Nephron (organoid): ENCODE measurements at regions not wholly inside any gene's neighbourhood (a gene's known extent, or its start where the extent isn't known, plus 50 kb on each side); places are given as distances from the start of the nearest gene placed in this dataset.

ENCODE experiments used
- H3K27ac Mint-ChIP-seq, 3 experiments: 2 replicates each; pipeline ENCODE4 v1.8.0; 2020; ENCODE audit warnings: mixed read lengths in 3 of 3, mild to moderate bottlenecking in 2 of 3, moderate library complexity in 1 of 3
- H3K27me3 Mint-ChIP-seq: 2 replicates; pipeline ENCODE4 v1.8.0; 2021; ENCODE audit warnings: low read depth, mild to moderate bottlenecking, moderate library complexity, mixed read lengths
- H3K36me3 Mint-ChIP-seq: 2 replicates; pipeline ENCODE4 v1.8.0; 2020; ENCODE audit warnings: low read depth, mixed read lengths
- H3K4me1 Mint-ChIP-seq: 2 replicates; pipeline ENCODE4 v1.8.0; 2020; ENCODE audit warnings: mixed read lengths
- H3K4me3 Mint-ChIP-seq, 3 experiments: 2 replicates each; pipeline ENCODE4 v1.8.0; 2020; ENCODE audit warnings: mild to moderate bottlenecking in 3 of 3, mixed read lengths in 3 of 3, moderate library complexity in 2 of 3
- H3K9me3 Mint-ChIP-seq: 2 replicates; pipeline ENCODE4 v1.8.0; 2020; ENCODE audit warnings: mixed read lengths
- TF ChIP-seq, protein P1 (sequence below), 3 experiments: fragments of 200-600 bp; sonication (generic); IDR thresholded peaks; one replicate each; pipeline ENCODE4 v1.5.0; 2021; ENCODE audit warnings: antibody characterized with exemption in 3 of 3; ENCODE audit not compliant: unreplicated experiment in 3 of 3

DNA sequence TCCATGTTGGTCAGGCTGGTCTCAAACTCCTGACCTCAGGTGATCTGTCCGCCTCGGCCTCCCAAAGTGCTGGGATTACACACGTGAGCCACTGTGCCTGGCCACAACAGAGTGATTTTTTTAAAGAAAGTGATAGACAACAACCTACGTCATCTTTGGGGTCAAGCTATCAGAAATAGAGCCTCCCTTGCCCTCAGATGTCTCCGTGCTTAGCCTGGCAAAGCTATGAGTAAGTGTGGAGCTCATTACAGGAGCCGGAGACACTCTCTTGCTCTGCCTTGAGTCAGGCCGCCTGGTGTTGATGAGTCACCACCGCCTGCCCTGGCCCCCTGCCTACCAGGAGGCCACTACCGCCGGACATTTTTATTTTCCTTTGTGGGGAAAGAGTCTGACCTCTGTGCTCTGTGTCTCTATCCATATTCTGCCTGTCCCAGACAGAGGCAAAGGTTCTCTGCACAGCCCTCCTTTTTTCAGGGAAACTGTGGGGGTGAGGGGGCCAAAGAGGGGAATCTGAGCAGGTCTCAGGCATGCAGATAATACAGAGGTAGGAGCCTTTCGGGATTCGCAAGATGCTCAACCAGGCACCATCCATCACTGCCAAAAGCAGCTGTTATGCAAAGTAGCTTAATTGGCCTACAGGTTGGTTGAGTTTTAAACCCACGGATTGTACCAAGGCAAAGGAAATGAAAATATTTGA is 123.7 kb upstream of the CPEB4 start:
- Mint-ChIP-seq H3K36me3 (no peaks in the 10 kb centered on the region), H3K4me3 (peak overlapping the region in 1 of 3 experiments; percentile 20), H3K27me3 (peaks cover 16% of the 10 kb centered on the region), H3K4me1 (peaks cover 38% of the 10 kb centered on the region), H3K27ac (peak overlapping the region; percentile 63 to 94 (median 86)), H3K9me3 (no peaks in the 10 kb centered on the region)
- TF ChIP-seq, protein P1, sequence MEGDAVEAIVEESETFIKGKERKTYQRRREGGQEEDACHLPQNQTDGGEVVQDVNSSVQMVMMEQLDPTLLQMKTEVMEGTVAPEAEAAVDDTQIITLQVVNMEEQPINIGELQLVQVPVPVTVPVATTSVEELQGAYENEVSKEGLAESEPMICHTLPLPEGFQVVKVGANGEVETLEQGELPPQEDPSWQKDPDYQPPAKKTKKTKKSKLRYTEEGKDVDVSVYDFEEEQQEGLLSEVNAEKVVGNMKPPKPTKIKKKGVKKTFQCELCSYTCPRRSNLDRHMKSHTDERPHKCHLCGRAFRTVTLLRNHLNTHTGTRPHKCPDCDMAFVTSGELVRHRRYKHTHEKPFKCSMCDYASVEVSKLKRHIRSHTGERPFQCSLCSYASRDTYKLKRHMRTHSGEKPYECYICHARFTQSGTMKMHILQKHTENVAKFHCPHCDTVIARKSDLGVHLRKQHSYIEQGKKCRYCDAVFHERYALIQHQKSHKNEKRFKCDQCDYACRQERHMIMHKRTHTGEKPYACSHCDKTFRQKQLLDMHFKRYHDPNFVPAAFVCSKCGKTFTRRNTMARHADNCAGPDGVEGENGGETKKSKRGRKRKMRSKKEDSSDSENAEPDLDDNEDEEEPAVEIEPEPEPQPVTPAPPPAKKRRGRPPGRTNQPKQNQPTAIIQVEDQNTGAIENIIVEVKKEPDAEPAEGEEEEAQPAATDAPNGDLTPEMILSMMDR (IDR thresholded peaks at IDR 0.05; ENCODE audit: unreplicated experiment in 3 of 3), result no peak

DNA sequence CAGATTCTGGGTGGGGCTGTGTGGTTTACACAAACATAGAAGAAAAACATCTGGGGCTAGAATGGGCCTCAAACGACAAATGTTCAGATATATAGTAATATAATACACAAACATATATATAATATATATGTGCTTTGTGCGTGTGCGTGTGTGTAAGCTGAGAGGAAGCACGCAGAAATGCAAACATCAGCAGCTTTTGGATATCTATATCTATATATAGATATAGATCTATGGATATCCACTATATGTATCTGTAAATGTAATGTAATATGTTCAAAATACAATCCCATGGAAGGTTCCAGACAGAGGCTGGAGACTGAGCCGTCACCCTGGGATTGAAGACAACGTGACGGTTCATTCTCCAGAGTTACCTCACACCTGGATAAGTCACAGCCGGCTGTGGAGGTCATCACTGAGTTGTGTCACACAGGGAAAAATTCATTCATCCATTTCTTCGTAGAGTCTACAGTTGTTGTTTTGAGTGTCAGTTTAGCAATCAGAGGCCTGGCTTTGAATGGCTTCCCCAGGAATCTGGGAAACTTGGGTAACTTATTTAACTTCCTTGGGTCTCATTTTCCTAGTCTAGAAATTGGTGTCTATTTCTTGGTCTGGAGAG is 123.0 kb upstream of the CPEB4 start:
- Mint-ChIP-seq H3K4me3 (no peak overlapping the region), H3K9me3 (no peaks in the 10 kb centered on the region), H3K27ac (peak overlapping the region; percentile 63 to 94 (median 86)), H3K36me3 (no peaks in the 10 kb centered on the region), H3K4me1 (peaks cover 38% of the 10 kb centered on the region), H3K27me3 (peaks cover 20% of the 10 kb centered on the region)
- TF ChIP-seq, protein P1 (IDR thresholded peaks at IDR 0.05; ENCODE audit: unreplicated experiment in 3 of 3), result no peak

DNA sequence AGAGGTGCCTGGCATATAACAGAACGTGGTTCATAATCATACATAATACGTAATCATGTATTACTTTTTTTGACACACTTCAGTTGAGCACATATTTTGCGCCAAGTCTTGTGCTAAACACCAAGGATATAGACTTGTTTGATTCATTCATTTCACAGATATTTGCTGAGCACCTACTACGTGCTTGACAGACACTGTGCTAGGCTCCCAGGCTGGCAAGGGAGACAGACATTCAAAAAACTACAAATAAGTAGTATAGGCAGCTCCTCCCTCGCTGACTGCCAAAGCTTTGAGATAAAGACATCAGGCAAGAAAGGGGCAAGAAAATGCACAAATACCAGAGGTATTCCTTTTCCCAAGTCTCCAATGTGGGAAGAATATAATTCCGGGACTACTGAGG is 122.5 kb upstream of the CPEB4 start:
- Mint-ChIP-seq H3K36me3 (no peaks in the 10 kb centered on the region), H3K4me3 (no peak overlapping the region), H3K4me1 (peaks cover 38% of the 10 kb centered on the region), H3K27me3 (peaks cover 20% of the 10 kb centered on the region), H3K27ac (peak overlapping the region; percentile 55 to 94 (median 67)), H3K9me3 (no peaks in the 10 kb centered on the region)
- TF ChIP-seq, protein P1 (IDR thresholded peaks at IDR 0.05; ENCODE audit: unreplicated experiment in 3 of 3), result no peak

DNA sequence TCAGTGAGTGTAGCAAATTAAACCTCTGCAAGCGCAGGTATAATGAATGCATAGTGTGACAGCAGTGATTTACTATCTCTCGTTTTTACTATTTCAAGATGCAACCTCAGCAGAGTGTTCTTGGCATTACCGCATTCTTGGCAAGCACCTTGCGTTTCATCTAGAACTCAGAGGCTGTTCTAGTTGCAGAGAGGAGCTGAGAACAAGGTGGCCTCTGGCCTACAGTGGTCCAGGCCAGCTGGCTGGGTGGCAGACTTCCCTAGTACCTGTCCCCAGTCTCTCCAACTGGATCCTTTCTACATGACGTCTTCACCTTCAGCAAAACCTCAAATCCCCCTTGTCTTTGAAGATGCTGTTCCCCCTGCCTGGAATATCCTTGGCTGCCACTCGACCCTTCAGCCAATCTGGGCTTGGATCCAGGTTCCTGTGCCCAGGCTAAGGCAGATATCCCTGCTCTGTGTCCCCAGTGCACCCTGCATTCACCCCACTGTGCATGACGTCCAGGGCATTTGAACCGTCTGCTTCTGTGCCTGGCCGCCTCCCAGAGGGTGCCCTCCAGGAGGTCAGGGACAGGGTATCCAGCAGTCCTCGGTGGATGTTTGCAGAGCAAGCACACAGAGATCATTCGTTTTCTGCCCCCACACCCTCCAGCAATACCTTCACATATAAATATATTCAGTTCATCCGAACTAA is 120.4 kb upstream of the CPEB4 start:
- Mint-ChIP-seq H3K27me3 (peaks cover 14% of the 10 kb centered on the region), H3K4me1 (peaks cover 43% of the 10 kb centered on the region), H3K27ac (peak overlapping the region in 2 of 3 experiments; percentile 48 to 56), H3K4me3 (no peak overlapping the region), H3K9me3 (no peaks in the 10 kb centered on the region), H3K36me3 (no peaks in the 10 kb centered on the region)
- TF ChIP-seq, protein P1 (IDR thresholded peaks at IDR 0.05; ENCODE audit: unreplicated experiment in 3 of 3), result no peak

DNA sequence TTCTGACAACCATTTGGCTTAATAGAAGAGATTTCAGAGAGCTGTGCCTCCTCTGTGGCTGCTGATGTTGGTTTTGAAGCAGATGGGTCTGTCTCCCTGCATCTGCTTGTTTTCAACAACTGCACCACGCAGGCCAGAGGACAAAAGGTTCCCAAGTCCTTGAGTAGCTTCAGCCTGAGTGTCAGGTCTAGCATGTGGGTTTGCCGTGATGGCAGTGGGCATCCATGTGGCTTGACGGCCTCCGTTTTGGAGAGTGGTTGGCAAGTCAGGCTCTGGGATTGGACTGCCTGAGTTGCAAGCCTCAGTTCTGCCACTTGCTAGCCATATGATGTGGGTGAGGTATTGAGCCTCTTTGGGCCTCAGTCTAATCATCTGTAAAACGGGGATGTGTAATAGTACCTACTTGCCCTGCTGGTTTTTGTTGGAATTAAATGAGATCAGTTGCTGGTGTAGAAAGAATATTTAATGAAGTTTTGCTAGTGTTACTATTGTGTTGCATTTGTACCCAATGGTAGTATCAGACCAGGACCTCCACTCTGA is 119.8 kb upstream of the CPEB4 start:
- no peak overlapping the region for H3K4me3 Mint-ChIP-seq
- H3K4me1 Mint-ChIP-seq, result peaks cover 38% of the 10 kb centered on the region
- peak overlapping the region in 1 of 3 experiments; percentile 48 for H3K27ac Mint-ChIP-seq
- peaks cover 17% of the 10 kb centered on the region for H3K27me3 Mint-ChIP-seq
- TF ChIP-seq, protein P1 (IDR thresholded peaks at IDR 0.05; ENCODE audit: unreplicated experiment in 3 of 3), result no peak
- no peaks in the 10 kb centered on the region for H3K36me3 Mint-ChIP-seq
- H3K9me3 Mint-ChIP-seq, result no peaks in the 10 kb centered on the region
